COLO829 (cell line): ENCODE measurements at regions not wholly inside any gene's neighbourhood (a gene's known extent, or its start where the extent isn't known, plus 50 kb on each side); places are given as distances from the start of the nearest gene placed in this dataset.

Source experiments
- DNase-seq: peaks from one replicate; pipeline ENCODE4 v3.0.0; 2012; ENCODE audit warnings: low spot score

GRCh38 chr20:50301165-50301564 lies 110.5 kb downstream of the CEBPB start:
- DNase-seq: no peak

DNA sequence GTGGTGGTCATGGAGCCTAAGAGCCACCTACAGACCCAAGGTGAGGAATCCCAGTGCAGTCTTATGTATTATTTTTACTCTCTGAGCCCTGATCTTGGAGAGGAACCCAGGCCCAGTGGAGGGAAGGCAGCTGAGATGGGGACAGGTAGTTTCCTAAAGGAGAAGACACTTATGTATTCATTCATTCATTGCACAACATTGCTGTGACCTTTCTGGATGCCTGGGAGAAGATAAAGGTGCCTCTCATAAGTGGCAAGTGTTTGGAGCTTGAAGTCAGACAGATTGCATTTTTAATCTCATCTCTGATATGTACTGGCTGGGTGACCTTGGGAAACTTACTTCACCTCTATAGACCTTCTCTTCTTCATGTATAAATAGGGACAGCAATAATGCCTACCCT lies 111.1 kb downstream of the CEBPB start:
- DNase-seq: no peak

DNA sequence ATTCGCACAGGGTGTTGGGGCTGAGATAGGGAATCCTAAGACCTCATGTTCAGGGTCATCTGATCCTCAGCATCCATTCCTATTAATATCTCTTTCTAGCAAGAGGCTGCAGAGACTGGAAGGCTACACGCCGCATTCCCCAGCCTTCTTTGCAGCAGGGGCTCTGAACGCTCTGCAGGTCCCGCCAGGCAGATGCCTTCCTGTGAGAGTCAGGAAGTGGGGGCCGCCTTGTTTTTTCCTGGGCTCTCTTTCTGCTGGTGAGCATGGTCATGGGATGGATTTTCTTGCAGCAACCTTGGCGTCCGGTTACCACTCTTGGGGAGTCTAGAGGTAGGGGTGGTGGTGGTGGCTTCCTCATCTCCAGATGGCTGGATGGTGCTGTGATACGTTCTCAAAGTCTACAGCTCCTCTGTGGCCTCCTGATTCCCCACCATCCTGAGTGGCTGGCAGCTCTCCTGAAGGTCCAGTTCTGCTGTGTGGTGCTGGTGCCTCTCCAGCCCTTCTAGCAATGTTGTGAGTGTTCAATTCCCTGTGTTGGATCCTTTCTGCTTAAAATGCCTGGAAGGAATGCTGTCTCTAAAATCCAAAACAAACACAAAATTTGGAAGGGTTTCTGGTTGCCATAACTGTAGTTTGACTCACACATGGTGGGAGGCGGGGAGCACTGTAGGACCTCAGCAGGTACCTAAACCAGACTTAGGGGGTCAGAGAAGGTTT lies 111.9 kb downstream of the CEBPB start:
- no peak for DNase-seq

- peak; percentile 56 for DNase-seq
Measured at GRCh38 chr20:50303573-50304500, 113.2 kb downstream of the CEBPB start.

DNA sequence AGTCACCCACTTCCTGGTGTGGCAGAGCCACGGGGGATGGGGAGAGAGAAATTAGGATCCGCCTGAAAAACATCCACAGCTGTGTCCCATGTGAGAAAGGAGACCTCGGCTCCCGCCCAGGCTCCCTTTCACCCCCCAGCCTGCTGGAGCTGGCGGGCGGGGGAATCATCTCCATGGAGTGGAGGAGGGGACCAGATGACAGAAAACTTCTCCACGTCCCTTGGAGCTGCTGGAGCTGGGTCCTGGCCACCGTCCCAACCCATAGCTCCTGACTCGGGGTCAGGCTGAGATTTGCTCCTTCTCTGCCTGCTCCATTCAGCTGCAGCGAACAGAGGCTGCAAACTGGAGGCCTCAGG lies 113.8 kb downstream of the CEBPB start:
- no peak for DNase-seq

GRCh38 chr20:50304923-50305635 lies 114.4 kb downstream of the CEBPB start:
- no peak for DNase-seq

DNA sequence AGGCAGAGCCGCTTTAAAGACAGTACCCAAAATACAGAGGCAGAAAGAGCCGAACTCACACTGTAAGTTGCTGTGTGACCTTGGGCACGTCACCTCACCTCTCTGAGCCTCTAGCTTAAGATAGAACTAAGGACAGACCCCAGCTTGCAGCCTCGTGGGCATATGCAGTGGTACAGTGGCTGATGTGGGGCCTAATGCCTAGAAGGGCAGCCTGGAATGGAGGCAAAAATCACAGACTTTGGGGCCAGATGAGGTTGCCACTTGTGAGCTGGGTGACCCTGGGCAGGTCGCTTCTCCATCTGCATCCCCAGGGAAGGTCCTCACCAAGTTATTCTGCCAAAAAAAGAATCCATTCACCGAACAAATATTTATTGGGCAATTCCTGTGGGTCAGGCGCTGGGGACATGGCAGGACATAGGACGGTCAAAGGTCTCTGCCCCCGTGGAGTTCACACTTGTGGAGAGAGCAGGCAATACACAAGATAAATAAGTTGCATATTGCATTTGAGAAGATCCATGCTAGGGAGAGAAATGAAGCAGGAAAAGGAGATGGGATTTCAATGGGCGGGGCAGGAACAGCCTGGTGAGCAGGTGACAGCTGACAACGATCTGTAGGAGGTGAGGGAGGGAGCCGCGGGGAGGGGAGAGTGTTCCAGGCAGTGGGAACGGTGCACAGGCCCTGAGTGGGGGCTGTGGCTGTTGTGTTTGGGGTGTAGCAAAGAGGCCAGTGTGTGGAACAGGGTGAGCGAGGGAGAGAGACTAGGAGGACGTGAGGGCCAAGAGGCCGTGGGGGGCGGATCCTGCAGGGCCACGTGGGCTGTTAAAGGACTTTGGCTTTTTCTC lies 115.2 kb downstream of the CEBPB start:
- no peak for DNase-seq

DNA sequence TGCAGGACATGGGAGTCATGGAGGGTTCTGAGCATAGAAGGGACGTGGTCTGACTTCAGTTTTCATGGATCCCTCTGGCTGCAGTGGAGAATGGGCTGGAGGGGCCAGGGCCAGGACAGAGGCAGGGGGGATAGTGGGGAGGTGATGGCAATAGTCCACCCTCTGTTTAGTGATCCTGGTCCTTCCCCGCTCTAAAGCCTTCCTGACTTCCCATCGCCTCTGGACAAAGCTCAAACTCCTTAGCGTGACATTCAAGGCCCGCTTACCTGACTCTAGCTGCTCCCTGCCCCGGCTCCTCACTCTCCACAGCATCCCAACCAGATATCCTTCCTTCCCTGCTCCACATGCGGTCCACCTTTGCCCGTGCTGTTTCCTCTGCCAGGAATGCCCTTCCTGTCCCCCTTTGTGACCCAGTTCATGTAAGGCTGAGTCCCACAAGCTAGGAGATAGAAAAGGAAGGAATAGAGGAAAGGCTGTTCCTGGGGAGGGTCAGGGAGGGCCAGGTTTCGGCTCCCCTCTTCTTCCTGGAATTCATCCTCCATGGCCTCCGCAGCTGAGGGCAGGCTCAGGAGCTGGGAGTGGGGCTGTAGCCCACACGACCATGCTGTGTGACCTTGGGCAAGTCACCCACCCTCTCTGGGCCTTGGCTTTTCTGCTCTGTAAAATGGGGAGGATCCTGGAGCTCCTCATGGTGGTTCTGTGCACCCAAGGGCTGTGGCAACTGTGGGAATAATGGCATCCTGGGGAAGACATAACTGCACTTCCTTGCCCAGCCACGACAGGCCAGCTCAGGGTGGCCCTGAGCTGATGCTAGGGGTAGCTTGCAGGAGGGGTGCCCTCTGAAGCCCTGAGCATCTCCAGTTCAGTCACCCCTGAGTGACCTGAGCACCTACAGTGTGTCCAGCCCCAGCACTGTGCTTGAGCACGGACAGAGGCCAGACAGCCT lies 116.1 kb downstream of the CEBPB start:
- no peak for DNase-seq

DNA sequence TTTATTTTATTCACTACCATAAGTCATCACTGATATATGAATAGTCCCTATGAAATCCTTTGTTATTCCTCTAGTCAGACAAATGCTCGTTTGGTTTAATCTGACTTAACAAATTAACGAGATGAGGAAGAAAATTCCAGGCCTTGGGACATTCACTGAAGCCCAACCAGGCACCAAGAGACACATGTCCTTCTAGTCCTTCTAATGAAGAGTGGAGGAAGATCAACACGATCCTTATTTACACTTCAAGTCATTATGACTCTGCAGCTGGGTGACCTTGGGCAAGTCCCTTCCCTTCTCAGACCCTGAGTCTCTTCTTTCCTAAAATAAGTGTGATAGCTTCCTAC lies 117.5 kb downstream of the CEBPB start:
- no peak for DNase-seq

GRCh38 chr20:50308513-50309279 lies 118.1 kb downstream of the CEBPB start:
- no peak for DNase-seq

DNA sequence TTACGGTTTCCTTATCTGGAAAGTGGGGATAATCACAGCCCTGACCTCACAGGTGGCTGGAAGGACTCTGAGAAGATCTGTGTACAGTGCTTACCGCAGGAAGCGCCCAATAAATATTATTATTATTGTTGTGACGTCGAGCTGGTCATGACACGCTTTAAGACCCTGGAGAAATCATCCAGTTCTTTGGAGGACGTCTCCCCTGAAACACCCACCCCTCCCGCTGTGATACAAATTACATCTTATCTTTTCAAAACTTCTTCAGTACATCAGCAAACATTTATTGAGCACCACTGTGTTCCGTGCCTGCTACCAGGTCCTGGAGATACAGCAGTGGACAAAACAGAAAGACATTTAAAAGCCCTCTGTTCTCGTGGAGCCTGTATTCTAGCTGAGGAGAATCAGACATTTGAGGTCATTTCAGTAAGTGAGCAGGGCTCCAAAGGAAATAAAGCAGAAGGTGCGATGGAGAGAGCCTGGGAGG lies 118.7 kb downstream of the CEBPB start:
- DNase-seq: no peak

GRCh38 chr20:50309764-50310672 lies 119.4 kb downstream of the CEBPB start:
- DNase-seq: no peak

DNA sequence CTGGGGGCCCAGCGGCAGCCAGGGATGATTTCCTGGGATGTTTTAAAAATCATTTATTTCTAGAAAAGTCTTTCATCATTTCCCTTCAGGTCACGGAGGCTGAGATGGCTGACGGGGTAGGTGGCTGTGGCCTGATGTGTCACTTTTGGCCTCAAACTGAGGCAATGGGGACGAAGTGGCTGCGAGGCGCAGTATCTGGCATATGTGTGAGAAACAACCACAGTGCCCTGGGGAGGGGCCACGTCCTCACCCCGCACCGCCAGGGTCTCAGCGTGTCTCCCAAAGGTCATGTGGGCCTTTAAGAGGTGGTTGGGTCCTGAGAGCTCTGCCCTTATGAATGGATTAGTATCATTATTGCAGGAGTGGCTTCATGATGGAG lies 120.0 kb downstream of the CEBPB start:
- no peak for DNase-seq

DNA sequence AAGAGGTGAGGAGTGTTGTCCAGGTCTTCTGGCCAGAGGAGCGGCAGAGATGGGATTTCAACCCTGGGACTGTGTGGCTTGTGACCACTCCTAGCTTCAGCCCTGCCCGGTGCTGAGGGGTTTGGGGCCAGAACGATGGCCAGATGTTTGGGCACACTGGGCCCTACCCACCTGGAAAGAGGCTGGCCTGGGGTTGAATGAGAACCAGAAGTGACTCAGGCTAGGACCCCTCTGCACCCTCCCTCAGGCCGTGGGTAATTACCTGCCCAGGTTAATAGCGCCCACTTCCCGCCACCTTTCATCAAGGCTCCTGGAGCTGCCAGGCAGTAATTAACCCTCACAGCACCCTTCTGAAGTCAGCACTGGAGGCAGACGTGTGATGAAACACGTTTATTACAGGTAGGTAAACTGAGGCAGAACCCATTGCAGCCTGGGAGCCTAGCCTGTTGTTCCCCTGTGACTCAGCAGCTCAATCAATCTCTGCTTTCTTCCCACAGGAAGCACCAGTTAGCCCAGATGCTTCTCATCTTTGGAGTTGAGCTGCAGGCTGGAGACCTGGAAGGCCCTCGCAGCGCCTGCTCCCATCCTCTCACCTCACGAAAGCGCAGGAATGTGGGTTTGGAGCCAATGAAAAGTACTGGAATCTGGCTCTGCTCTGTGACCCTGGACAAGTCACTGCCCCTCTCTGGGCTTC lies 120.8 kb downstream of the CEBPB start:
- no peak for DNase-seq

DNA sequence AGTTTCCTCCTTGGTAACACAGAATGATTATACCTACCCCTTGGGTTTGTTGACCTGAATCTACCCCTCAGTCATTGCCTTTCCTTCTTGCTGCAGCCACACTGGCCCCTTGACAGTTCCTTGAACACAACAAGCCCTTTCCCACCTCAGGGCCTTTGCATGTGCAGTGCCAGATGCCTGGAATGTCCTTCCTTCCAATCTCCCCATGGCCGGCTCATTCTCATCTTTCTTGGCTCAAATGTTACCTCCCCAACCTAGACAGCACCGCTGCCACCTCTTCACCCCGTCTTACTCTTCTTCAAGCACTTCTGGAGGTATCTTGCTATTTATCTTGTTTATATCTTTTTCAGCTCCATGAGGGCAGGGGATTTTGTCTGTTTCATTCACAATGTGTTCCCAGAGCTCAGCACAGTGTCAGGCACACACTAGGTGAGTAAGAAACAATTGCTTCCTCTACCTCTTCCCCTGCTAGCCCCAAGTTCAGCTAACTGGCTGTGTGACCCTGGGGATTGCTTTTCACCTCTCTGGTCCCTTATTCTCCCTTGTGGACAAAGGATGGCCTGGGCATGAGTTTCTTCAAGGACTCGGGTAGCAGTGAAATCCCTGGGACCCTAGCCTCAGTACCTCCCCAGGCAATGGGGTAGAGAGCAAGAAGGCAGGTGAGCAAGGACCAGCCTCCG lies 121.5 kb downstream of the CEBPB start:
- DNase-seq: no peak

DNA sequence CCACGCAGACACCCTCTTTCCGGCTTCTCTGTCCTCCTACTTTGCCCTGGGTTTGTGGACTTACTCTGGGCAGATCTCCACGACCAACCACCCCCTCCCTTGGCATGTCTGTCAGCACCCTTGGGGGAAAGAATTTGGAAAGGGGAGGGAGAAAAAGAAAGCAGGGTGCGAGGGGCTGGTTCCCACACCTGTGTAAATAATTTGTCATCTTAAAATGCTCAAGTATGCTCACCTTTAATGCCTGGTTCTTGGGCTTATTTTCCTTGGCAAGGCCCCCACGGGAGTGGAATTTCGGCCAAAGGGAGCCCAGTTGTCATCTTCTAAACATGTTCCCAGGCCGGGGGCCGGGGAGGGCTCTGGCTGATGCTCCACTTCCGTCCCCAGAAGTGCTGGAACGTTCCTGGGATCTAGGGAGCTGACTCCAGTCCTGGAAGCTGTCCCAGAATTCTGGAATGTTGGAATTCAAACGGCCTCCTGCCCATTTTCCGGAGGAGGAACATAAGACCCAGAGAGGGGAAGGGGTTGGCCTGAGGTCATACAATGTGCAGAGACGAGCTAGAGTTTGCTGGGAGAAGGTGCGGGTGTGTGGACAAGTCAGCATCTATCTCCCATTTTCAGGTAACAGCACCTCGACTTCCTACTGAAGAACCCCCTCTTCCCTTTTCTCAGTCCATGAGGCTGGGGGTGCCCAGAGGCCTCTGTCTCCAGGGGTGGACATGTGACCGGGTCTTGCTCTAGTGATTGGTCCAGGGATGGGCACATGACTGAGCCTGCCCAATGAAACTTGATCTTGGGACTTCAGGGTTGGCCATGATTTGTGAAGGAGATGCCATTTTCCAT lies 122.3 kb downstream of the CEBPB start:
- DNase-seq: no peak

DNA sequence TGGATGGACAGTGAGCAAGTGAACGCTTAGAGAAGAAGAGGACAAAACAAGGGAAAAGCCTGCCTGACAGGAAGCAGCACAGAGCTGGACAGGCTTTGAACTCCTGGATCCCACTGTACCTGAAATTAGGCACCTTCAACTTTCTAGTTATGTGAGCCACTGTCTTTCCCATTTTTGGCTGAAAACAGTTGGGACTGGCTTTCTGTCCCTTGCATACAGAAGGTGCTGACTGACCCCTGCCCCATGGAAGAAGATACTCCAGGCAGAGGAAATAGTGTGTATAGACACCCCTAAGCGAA lies 122.8 kb downstream of the CEBPB start:
- DNase-seq: no peak
